GM23248 (cell line): ENCODE measurements at regions not wholly inside any gene's neighbourhood (a gene's known extent, or its start where the extent isn't known, plus 50 kb on each side); places are given as distances from the start of the nearest gene placed in this dataset. TPM values are rescaled to one million over a fixed set of nuclear protein-coding genes. Genes with fewer than 3 reads are reported as not detected.

Experiments
- DNase-seq: peaks from one replicate; pipeline ENCODE4 v3.0.0-alpha.2; 2015
- H2AFZ ChIP-seq: fragments of 200-600 bp; sonication (generic); 2 replicates; pipeline ENCODE4 v1.6.1; 2016; ENCODE audit warnings: antibody characterized with exemption
- H3F3A ChIP-seq: fragments of 200-600 bp; sonication (generic); 2 replicates; pipeline ENCODE4 v1.6.1; 2016; ENCODE audit warnings: mild to moderate bottlenecking, antibody characterized with exemption, mixed run types; ENCODE audit not compliant: insufficient read depth
- H3K27ac ChIP-seq: fragments of 200-600 bp; sonication (generic); 2 replicates; pipeline ENCODE4 v1.5.1; 2016; ENCODE audit warnings: mild to moderate bottlenecking
- H3K27me3 ChIP-seq: fragments of 200-600 bp; sonication (generic); replicated peaks from 2 replicates; pipeline ENCODE4 v1.6.1; 2016; ENCODE audit warnings: mild to moderate bottlenecking; ENCODE audit not compliant: insufficient read depth
- H3K36me3 ChIP-seq: fragments of 200-600 bp; sonication (generic); 2 replicates; pipeline ENCODE4 v1.6.1; 2016; ENCODE audit warnings: low read depth, mild to moderate bottlenecking
- H3K4me1 ChIP-seq: fragments of 200-600 bp; sonication (generic); 2 replicates; pipeline ENCODE4 v1.6.1; 2016; ENCODE audit warnings: mild to moderate bottlenecking; ENCODE audit not compliant: insufficient read depth
- H3K4me2 ChIP-seq: fragments of 200-600 bp; sonication (generic); one replicate; pipeline ENCODE4 v1.6.1; 2016; ENCODE audit warnings: mild to moderate bottlenecking; ENCODE audit not compliant: unreplicated experiment
- H3K4me3 ChIP-seq: fragments of 200-600 bp; sonication (generic); 2 replicates; pipeline ENCODE4 v1.5.1; 2016; ENCODE audit warnings: mild to moderate bottlenecking
- H3K79me2 ChIP-seq: fragments of 200-600 bp; sonication (generic); 2 replicates; pipeline ENCODE4 v1.6.1; 2016; ENCODE audit warnings: mild to moderate bottlenecking; ENCODE audit not compliant: insufficient read depth
- H3K9ac ChIP-seq: fragments of 200-600 bp; sonication (generic); 2 replicates; pipeline ENCODE4 v1.6.1; 2016; ENCODE audit warnings: mild to moderate bottlenecking
- H3K9me2 ChIP-seq: fragments of 200-600 bp; sonication (generic); 2 replicates; pipeline ENCODE4 v1.6.1; 2016; ENCODE audit warnings: mixed run types, mild to moderate bottlenecking, moderate library complexity; ENCODE audit not compliant: insufficient read depth
- H3K9me3 ChIP-seq: fragments of 200-600 bp; sonication (generic); one replicate; pipeline ENCODE4 v1.6.1; 2017; ENCODE audit warnings: low read depth
- H4K20me1 ChIP-seq: fragments of 200-600 bp; sonication (generic); 2 replicates; pipeline ENCODE4 v1.6.0; 2016; ENCODE audit not compliant: insufficient read depth
- EZH2 ChIP-seq: fragments of 200-600 bp; sonication (generic); IDR thresholded peaks from 2 replicates; pipeline ENCODE4 v1.6.1; 2018; ENCODE audit warnings: antibody characterized with exemption, mild to moderate bottlenecking; ENCODE audit not compliant: insufficient read depth, poor library complexity, severe bottlenecking
- EZH2phosphoT487 ChIP-seq: fragments of 200-600 bp; sonication (generic); IDR thresholded peaks from 2 replicates; pipeline ENCODE4 v1.6.1; 2018; ENCODE audit warnings: antibody characterized with exemption, moderate library complexity, mild to moderate bottlenecking, low read depth; ENCODE audit not compliant: insufficient read depth
- WGBS, 2 experiments: methylation state at CpG; one replicate each; pipeline ENCODE4 v1.1.6; 2015 to 2017; ENCODE audit warnings: low lambda C conversion rate in 2 of 2, low coverage in 1 of 2; ENCODE audit errors: missing lambda C conversion rate in 2 of 2; 5-methylcytosine and 5-hydroxymethylcytosine counted together
- in situ Hi-C: fragments of 300-500 bp; cut with MboI; formaldehyde crosslinking; loops from 2 replicates; pipeline ENCODE4 v1.15.0; 2020
- small RNA-seq: library from RNA; depleted of rRNA; stranded (forward); fragments of <200 nt; gene quantifications from one replicate; pipeline ENCODE3, GENCODE V24; 2014; ENCODE audit warnings: low read depth, low replicate concordance

DNA sequence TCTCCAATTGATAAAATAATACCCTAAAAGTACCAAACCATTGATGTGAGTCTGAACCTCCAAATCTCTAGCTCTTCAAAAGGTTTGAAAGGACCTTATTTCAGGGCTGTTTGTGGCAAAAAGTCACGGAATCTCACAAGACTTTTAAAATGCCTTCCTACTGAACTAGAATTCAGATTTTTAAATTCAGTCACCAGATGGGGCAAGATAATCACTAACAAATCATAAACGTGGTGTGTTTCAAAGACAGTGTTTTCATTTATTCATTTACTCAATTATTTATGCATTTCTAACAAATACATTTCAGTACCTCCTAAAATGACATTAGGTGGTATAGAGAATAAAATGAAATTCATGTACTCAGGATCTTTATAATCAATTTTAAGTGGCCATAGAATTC, 68.2 kb upstream of the SMC2 start:
- no peak overlapping the region for H3K9ac ChIP-seq
- H3K27ac ChIP-seq: no peak overlapping the region
- peak; percentile 25 for DNase-seq
- TF ChIP-seq EZH2: no peak
- TF ChIP-seq EZH2phosphoT487: no peak
- no peak overlapping the region for H2AFZ ChIP-seq
- H3K4me2 ChIP-seq: no peak overlapping the region
- H3F3A ChIP-seq: no peaks in the 10 kb centered on the region
- no peaks in the 10 kb centered on the region for H3K9me3 ChIP-seq
- 0 out of 2 replicates have a peak, but pooled peaks cover 5% of the 10 kb centered on the region for H3K4me1 ChIP-seq
- H3K4me3 ChIP-seq: no peak overlapping the region
- H3K36me3 ChIP-seq: no peaks in the 10 kb centered on the region
- no peaks in the 10 kb centered on the region for H3K27me3 ChIP-seq
- H4K20me1 ChIP-seq: no peaks in the 10 kb centered on the region
- no peaks in the 10 kb centered on the region for H3K79me2 ChIP-seq
- no peaks in the 10 kb centered on the region for H3K9me2 ChIP-seq
- WGBS, 2 experiments: 3 to 6% methylated on average over 2 of the region's 2 CpGs
- in situ Hi-C loops: no loop called here

GRCh38 chr9:104027295-104027694, 66.8 kb upstream of the SMC2 start:
- 25 to 26% methylated on average over 5 of the region's 5 CpGs for whole genome bisulfite sequencing, 2 experiments
- Histone ChIP-seq H3K27ac (no peak overlapping the region), H3F3A (no peaks in the 10 kb centered on the region), H3K36me3 (no peaks in the 10 kb centered on the region), H3K9me2 (no peaks in the 10 kb centered on the region), H3K79me2 (no peaks in the 10 kb centered on the region), H3K4me3 (no peak overlapping the region), H3K27me3 (no peaks in the 10 kb centered on the region), H3K4me2 (no peak overlapping the region), H3K4me1 (0 out of 2 replicates have a peak, but pooled peaks cover 5% of the 10 kb centered on the region), H2AFZ (no peak overlapping the region), H3K9me3 (no peaks in the 10 kb centered on the region), H3K9ac (no peak overlapping the region), H4K20me1 (no peaks in the 10 kb centered on the region)
- TF ChIP-seq EZH2 (no peak), EZH2phosphoT487 (no peak)
- no peak for DNase-seq
- in situ Hi-C loops: no loop called here

GRCh38 chr9:104028827-104029226, 65.3 kb upstream of the SMC2 start:
- Histone ChIP-seq H2AFZ (no peak overlapping the region), H3K27me3 (no peaks in the 10 kb centered on the region), H3K9ac (no peak overlapping the region), H3F3A (no peaks in the 10 kb centered on the region), H3K4me1 (0 out of 2 replicates have a peak, but pooled peaks cover 5% of the 10 kb centered on the region), H3K27ac (no peak overlapping the region), H3K4me2 (no peak overlapping the region), H3K9me3 (no peaks in the 10 kb centered on the region), H4K20me1 (no peaks in the 10 kb centered on the region), H3K36me3 (no peaks in the 10 kb centered on the region), H3K4me3 (no peak overlapping the region), H3K9me2 (no peaks in the 10 kb centered on the region), H3K79me2 (no peaks in the 10 kb centered on the region)
- TF ChIP-seq EZH2 (no peak), EZH2phosphoT487 (no peak)
- no peak for DNase-seq
- WGBS, 2 experiments: 40% methylated on average over 4 of the region's 4 CpGs
- in situ Hi-C loops: no loop called here

Small RNA genes lying in the stretch of these regions (small RNA-seq; reads per million reads assigned to genes)
- gene RNA5SP291: not detected
